ENCODE measurements at regions not wholly inside any gene's neighbourhood (a gene's known extent, or its start where the extent isn't known, plus 50 kb on each side); places are given as distances from the start of the nearest gene placed in this dataset.
"Not testable (repeated sequence)": the region's sequence is repeated elsewhere in the genome, so short reads cannot be mapped to it uniquely, and the experiment has no call there.

GRCh38 chr18:67142604-67143003, 373.9 kb downstream of the DSEL start:
- Mint-ChIP-seq H3K36me3 (ENCODE audit: low read depth) (no peaks in the 10 kb centered on the region), H3K4me3 (no peak overlapping the region), H3K27ac (no peak overlapping the region), H3K9me3 (ENCODE audit: insufficient read depth) (no peaks in the 10 kb centered on the region), H3K27me3 (ENCODE audit: low read depth) (no peaks in the 10 kb centered on the region), H3K4me1 (ENCODE audit: low read depth) (no peaks in the 10 kb centered on the region)
- ChIA-PET CTCF (no interaction called here), POLR2A (no interaction called here)
- no peak for DNase-seq
- ATAC-seq = no peak

- H3K4me1 Mint-ChIP-seq (ENCODE audit: low read depth) = no peaks in the 10 kb centered on the region
- DNase-seq (no peak), ATAC-seq (no peak)
- H3K27me3 Mint-ChIP-seq (ENCODE audit: low read depth) = no peaks in the 10 kb centered on the region
- H3K9me3 Mint-ChIP-seq (ENCODE audit: insufficient read depth) = no peaks in the 10 kb centered on the region
- no peak overlapping the region for H3K27ac Mint-ChIP-seq
- no peak overlapping the region for H3K4me3 Mint-ChIP-seq
- ChIA-PET CTCF (no interaction called here), POLR2A (no interaction called here)
- H3K36me3 Mint-ChIP-seq (ENCODE audit: low read depth) = no peaks in the 10 kb centered on the region
Observed at GRCh38 chr18:67140495-67140894, 376.0 kb downstream of the DSEL start.

- ChIA-PET POLR2A (no interaction called here), CTCF (no interaction called here)
- DNase-seq = no peak
- Mint-ChIP-seq H3K27me3 (ENCODE audit: low read depth) (no peaks in the 10 kb centered on the region), H3K36me3 (ENCODE audit: low read depth) (no peaks in the 10 kb centered on the region), H3K4me3 (no peak overlapping the region), H3K9me3 (ENCODE audit: insufficient read depth) (no peaks in the 10 kb centered on the region), H3K4me1 (ENCODE audit: low read depth) (no peaks in the 10 kb centered on the region), H3K27ac (no peak overlapping the region)
- no peak for ATAC-seq
Observed at GRCh38 chr18:67139899-67140298, 376.6 kb downstream of the DSEL start.

- no peaks in the 10 kb centered on the region for H3K4me1 Mint-ChIP-seq (ENCODE audit: low read depth)
- H3K4me3 Mint-ChIP-seq = no peak overlapping the region
- DNase-seq (no peak), ATAC-seq (no peak)
- no peaks in the 10 kb centered on the region for H3K9me3 Mint-ChIP-seq (ENCODE audit: insufficient read depth)
- H3K36me3 Mint-ChIP-seq (ENCODE audit: low read depth) = no peaks in the 10 kb centered on the region
- CTCF ChIA-PET = no interaction called here
- H3K27ac Mint-ChIP-seq = no peak overlapping the region
- H3K27me3 Mint-ChIP-seq (ENCODE audit: low read depth) = no peaks in the 10 kb centered on the region
- POLR2A ChIA-PET = no interaction called here
Observed at GRCh38 chr18:67135981-67136380, 380.5 kb downstream of the DSEL start.

GRCh38 chr18:67134911-67135310, 381.6 kb downstream of the DSEL start:
- Mint-ChIP-seq H3K9me3 (ENCODE audit: insufficient read depth) (no peaks in the 10 kb centered on the region), H3K4me3 (no peak overlapping the region), H3K27ac (no peak overlapping the region), H3K4me1 (ENCODE audit: low read depth) (no peaks in the 10 kb centered on the region), H3K36me3 (ENCODE audit: low read depth) (no peaks in the 10 kb centered on the region), H3K27me3 (ENCODE audit: low read depth) (no peaks in the 10 kb centered on the region)
- CTCF ChIA-PET = no interaction called here
- ATAC-seq = no peak
- POLR2A ChIA-PET = no interaction called here
- DNase-seq = no peak

GRCh38 chr18:67133669-67134068, 382.9 kb downstream of the DSEL start:
- POLR2A ChIA-PET = no interaction called here
- Mint-ChIP-seq H3K36me3 (ENCODE audit: low read depth) (no peaks in the 10 kb centered on the region), H3K4me3 (no peak overlapping the region), H3K27ac (no peak overlapping the region), H3K4me1 (ENCODE audit: low read depth) (no peaks in the 10 kb centered on the region), H3K27me3 (ENCODE audit: low read depth) (no peaks in the 10 kb centered on the region), H3K9me3 (ENCODE audit: insufficient read depth) (no peaks in the 10 kb centered on the region)
- ATAC-seq = no peak
- CTCF ChIA-PET = no interaction called here
- no peak for DNase-seq

GRCh38 chr18:67132919-67133318, 383.6 kb downstream of the DSEL start:
- H3K9me3 Mint-ChIP-seq (ENCODE audit: insufficient read depth) = no peaks in the 10 kb centered on the region
- ChIA-PET CTCF (no interaction called here), POLR2A (no interaction called here)
- H3K27ac Mint-ChIP-seq = no peak overlapping the region
- H3K36me3 Mint-ChIP-seq (ENCODE audit: low read depth) = no peaks in the 10 kb centered on the region
- H3K27me3 Mint-ChIP-seq (ENCODE audit: low read depth) = no peaks in the 10 kb centered on the region
- no peaks in the 10 kb centered on the region for H3K4me1 Mint-ChIP-seq (ENCODE audit: low read depth)
- DNase-seq = no peak
- no peak for ATAC-seq
- H3K4me3 Mint-ChIP-seq = no peak overlapping the region

GRCh38 chr18:67131498-67131897, 385.0 kb downstream of the DSEL start:
- Mint-ChIP-seq H3K4me3 (no peak overlapping the region), H3K27me3 (ENCODE audit: low read depth) (no peaks in the 10 kb centered on the region), H3K9me3 (ENCODE audit: insufficient read depth) (no peaks in the 10 kb centered on the region), H3K36me3 (ENCODE audit: low read depth) (no peaks in the 10 kb centered on the region), H3K27ac (no peak overlapping the region), H3K4me1 (ENCODE audit: low read depth) (no peaks in the 10 kb centered on the region)
- POLR2A ChIA-PET = no interaction called here
- DNase-seq (no peak), ATAC-seq (no peak)
- CTCF ChIA-PET = no interaction called here

GRCh38 chr18:67126751-67127150, 389.8 kb downstream of the DSEL start:
- POLR2A ChIA-PET; H3K27ac Mint-ChIP-seq; CTCF ChIA-PET; DNase-seq; H3K27me3 Mint-ChIP-seq (ENCODE audit: low read depth); H3K9me3 Mint-ChIP-seq (ENCODE audit: insufficient read depth); H3K4me3 Mint-ChIP-seq; H3K36me3 Mint-ChIP-seq (ENCODE audit: low read depth); H3K4me1 Mint-ChIP-seq (ENCODE audit: low read depth); ATAC-seq: not testable (repeated sequence)

GRCh38 chr18:67123901-67124300, 392.6 kb downstream of the DSEL start:
- H3K9me3 Mint-ChIP-seq (ENCODE audit: insufficient read depth) = no peaks in the 10 kb centered on the region
- no peaks in the 10 kb centered on the region for H3K27me3 Mint-ChIP-seq (ENCODE audit: low read depth)
- no peak overlapping the region for H3K27ac Mint-ChIP-seq
- DNase-seq (no peak), ATAC-seq (no peak)
- POLR2A ChIA-PET = no interaction called here
- no peaks in the 10 kb centered on the region for H3K4me1 Mint-ChIP-seq (ENCODE audit: low read depth)
- CTCF ChIA-PET = no interaction called here
- H3K36me3 Mint-ChIP-seq (ENCODE audit: low read depth) = no peaks in the 10 kb centered on the region
- H3K4me3 Mint-ChIP-seq = no peak overlapping the region

- DNase-seq = no peak
- Mint-ChIP-seq H3K4me1 (ENCODE audit: low read depth) (no peaks in the 10 kb centered on the region), H3K27me3 (ENCODE audit: low read depth) (no peaks in the 10 kb centered on the region), H3K9me3 (ENCODE audit: insufficient read depth) (no peaks in the 10 kb centered on the region), H3K4me3 (no peak overlapping the region), H3K36me3 (ENCODE audit: low read depth) (no peaks in the 10 kb centered on the region), H3K27ac (no peak overlapping the region)
- ChIA-PET POLR2A (no interaction called here), CTCF (no interaction called here)
- no peak for ATAC-seq
Observed at GRCh38 chr18:67117804-67118203, 398.7 kb downstream of the DSEL start.

GRCh38 chr18:67109535-67109934, 407.0 kb downstream of the DSEL start:
- no peaks in the 10 kb centered on the region for H3K4me1 Mint-ChIP-seq (ENCODE audit: low read depth)
- no peak overlapping the region for H3K4me3 Mint-ChIP-seq
- no peaks in the 10 kb centered on the region for H3K9me3 Mint-ChIP-seq (ENCODE audit: insufficient read depth)
- no peak overlapping the region for H3K27ac Mint-ChIP-seq
- H3K36me3 Mint-ChIP-seq (ENCODE audit: low read depth) = no peaks in the 10 kb centered on the region
- CTCF ChIA-PET = no interaction called here
- DNase-seq (no peak), ATAC-seq (no peak)
- no peaks in the 10 kb centered on the region for H3K27me3 Mint-ChIP-seq (ENCODE audit: low read depth)
- POLR2A ChIA-PET = no interaction called here

GRCh38 chr18:67108894-67109293, 407.6 kb downstream of the DSEL start:
- CTCF ChIA-PET = no interaction called here
- POLR2A ChIA-PET = no interaction called here

More at GRCh38 chr18:67108894-67109293, 407.6 kb downstream of the DSEL start:
- DNase-seq (no peak), ATAC-seq (no peak)
- Mint-ChIP-seq H3K27me3 (ENCODE audit: low read depth) (no peaks in the 10 kb centered on the region), H3K4me1 (ENCODE audit: low read depth) (no peaks in the 10 kb centered on the region), H3K9me3 (ENCODE audit: insufficient read depth) (no peaks in the 10 kb centered on the region), H3K27ac (no peak overlapping the region), H3K36me3 (ENCODE audit: low read depth) (no peaks in the 10 kb centered on the region), H3K4me3 (no peak overlapping the region)

Data from activated CD8-positive, alpha-beta T cell treated with anti-CD3 and anti-CD28 coated beads, Interleukin-2, amount 10 ng/mL, durations not matched to agents 7 days and 5 days (primary cell).